NB4 (cell line): ENCODE measurements at regions not wholly inside any gene's neighbourhood (a gene's known extent, or its start where the extent isn't known, plus 50 kb on each side); places are given as distances from the start of the nearest gene placed in this dataset.

Experiments used
- DNase-seq: peaks from one replicate; pipeline ENCODE4 v3.0.0; 2010; ENCODE audit warnings: low read depth
- H3K4me3 ChIP-seq: one replicate; pipeline ENCODE4 v1.5.1; 2011; ENCODE audit warnings: mild to moderate bottlenecking, low read depth, low read length, moderate library complexity
- MYC ChIP-seq: IDR thresholded peaks from 2 replicates; pipeline ENCODE4 v1.6.1; 2011; ENCODE audit warnings: low read depth, low read length
- POLR2A ChIP-seq: IDR thresholded peaks from 2 replicates; pipeline ENCODE4 v1.6.1; 2011; ENCODE audit warnings: mild to moderate bottlenecking; ENCODE audit not compliant: insufficient read length; ENCODE audit errors: extremely low read depth
- TF ChIP-seq, protein P1 (sequence below): IDR thresholded peaks from 2 replicates; pipeline ENCODE4 v1.6.1; 2011; ENCODE audit warnings: low read depth, low read length
- TF ChIP-seq, protein P2 (sequence below): IDR thresholded peaks from one replicate; pipeline ENCODE4 v1.5.1; 2012; ENCODE audit warnings: low read depth, low read length

- no peak overlapping the region for H3K4me3 ChIP-seq
- no peak for DNase-seq
- TF ChIP-seq, protein P1, sequence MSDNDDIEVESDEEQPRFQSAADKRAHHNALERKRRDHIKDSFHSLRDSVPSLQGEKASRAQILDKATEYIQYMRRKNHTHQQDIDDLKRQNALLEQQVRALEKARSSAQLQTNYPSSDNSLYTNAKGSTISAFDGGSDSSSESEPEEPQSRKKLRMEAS = no peak
- TF ChIP-seq, protein P2, sequence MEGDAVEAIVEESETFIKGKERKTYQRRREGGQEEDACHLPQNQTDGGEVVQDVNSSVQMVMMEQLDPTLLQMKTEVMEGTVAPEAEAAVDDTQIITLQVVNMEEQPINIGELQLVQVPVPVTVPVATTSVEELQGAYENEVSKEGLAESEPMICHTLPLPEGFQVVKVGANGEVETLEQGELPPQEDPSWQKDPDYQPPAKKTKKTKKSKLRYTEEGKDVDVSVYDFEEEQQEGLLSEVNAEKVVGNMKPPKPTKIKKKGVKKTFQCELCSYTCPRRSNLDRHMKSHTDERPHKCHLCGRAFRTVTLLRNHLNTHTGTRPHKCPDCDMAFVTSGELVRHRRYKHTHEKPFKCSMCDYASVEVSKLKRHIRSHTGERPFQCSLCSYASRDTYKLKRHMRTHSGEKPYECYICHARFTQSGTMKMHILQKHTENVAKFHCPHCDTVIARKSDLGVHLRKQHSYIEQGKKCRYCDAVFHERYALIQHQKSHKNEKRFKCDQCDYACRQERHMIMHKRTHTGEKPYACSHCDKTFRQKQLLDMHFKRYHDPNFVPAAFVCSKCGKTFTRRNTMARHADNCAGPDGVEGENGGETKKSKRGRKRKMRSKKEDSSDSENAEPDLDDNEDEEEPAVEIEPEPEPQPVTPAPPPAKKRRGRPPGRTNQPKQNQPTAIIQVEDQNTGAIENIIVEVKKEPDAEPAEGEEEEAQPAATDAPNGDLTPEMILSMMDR = no peak
Measured at GRCh38 chr1:93013145-93014065, 52.1 kb upstream of the DIPK1A start.

- no peak for TF ChIP-seq MYC
- TF ChIP-seq, protein P1 = no peak
- no peak for TF ChIP-seq POLR2A
- TF ChIP-seq, protein P2 = no peak
- peak; percentile 54 for DNase-seq
- H3K4me3 ChIP-seq = no peak overlapping the region
Measured at GRCh38 chr1:93014168-93014567, 52.9 kb upstream of the DIPK1A start.

DNA sequence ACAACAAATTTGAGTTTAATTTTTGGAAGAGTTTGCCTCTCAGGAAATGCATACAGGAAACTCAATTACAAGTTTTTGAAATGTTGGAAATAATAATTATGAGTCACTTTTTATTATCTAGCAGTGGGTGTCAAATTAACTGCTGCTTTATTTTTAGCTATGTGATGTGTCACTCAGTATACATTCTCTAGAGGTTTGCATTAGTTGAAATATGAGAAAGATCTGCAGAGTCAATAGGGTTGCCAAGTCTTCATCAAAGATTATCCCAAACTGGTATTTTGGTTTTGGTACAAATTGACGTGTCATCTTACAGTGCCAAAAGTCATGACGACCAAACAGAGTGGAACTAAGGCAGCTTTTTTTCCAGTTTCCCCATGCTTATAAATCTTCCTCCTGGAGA is 54.3 kb upstream of the DIPK1A start:
- no peak for DNase-seq
- TF ChIP-seq POLR2A = no peak
- no peak overlapping the region for H3K4me3 ChIP-seq

DNA sequence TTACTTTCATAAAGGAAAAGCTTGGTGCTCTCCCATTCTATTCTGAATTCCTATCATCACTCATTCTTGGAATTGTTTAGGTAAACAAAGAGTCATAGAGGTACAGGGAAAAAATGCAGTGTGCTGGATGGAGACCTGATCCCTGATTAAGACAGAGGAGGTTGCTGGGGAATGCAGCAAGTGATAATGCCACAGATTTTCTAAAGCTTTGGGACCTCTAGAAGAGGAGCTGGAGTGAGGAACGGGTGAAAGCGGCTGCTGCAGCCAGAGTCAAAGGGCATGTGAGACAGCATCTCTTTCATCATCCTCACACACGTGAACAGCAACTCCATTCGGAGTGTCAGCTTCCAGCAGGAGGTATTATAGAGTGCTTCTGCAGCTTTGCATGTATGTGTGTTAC is 54.9 kb upstream of the DIPK1A start:
- no peak for TF ChIP-seq POLR2A
- TF ChIP-seq, protein P1 = no peak
- TF ChIP-seq MYC = no peak
- TF ChIP-seq, protein P2 = no peak
- no peak overlapping the region for H3K4me3 ChIP-seq
- no peak for DNase-seq

- peak; percentile 64 for DNase-seq
- TF ChIP-seq POLR2A = no peak
- TF ChIP-seq, protein P2 = peak; percentile 63
- no peak for TF ChIP-seq MYC
- TF ChIP-seq, protein P1 = no peak
- no peak overlapping the region for H3K4me3 ChIP-seq
Measured at GRCh38 chr1:93021539-93022134, 57.4 kb upstream of the MTF2 start.

DNA sequence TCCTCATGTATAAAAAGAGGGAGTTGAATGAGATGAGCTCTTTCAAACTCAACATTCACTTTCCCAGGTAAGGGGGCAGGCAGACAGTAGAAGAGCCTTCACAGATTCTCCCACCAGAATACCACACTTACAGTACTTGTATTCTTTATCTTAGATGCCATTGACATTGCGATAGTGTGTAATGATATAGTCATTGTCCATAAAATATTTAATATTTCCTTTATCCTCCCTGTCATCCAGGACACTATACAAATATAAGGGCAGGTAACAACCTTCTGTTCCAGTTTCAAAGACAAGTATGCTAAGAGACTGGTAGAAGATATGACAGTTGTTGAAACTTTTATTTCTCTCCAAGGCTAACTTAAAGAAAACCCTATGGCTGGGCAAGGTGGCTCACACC is 56.5 kb upstream of the MTF2 start:
- TF ChIP-seq POLR2A (no peak), MYC (no peak)
- TF ChIP-seq, protein P2 = no peak
- TF ChIP-seq, protein P1 = no peak
- no peak for DNase-seq
- H3K4me3 ChIP-seq = no peak overlapping the region
